Astrocyte (in vitro differentiated cells and primary cell): ENCODE measurements at regions not wholly inside any gene's neighbourhood (a gene's known extent, or its start where the extent isn't known, plus 50 kb on each side); places are given as distances from the start of the nearest gene placed in this dataset.
"Not testable (repeated sequence)": the region's sequence is repeated elsewhere in the genome, so short reads cannot be mapped to it uniquely, and the experiment has no call there.

Experiments
- CTCF ChIP-seq: IDR thresholded peaks from 2 replicates; pipeline ENCODE4 v1.5.1; 2011; ENCODE audit warnings: low read depth, mild to moderate bottlenecking, inconsistent platforms, low read length, moderate library complexity; ENCODE audit not compliant: insufficient read depth
- EZH2 ChIP-seq: IDR thresholded peaks from 2 replicates; pipeline ENCODE4 v1.6.1; 2012; ENCODE audit warnings: mild to moderate bottlenecking, low read length, inconsistent platforms; ENCODE audit not compliant: insufficient read depth

- TF ChIP-seq CTCF, EZH2: not testable (repeated sequence)
These were observed 307.7 kb downstream of the AMY1C start for GRCh38 chr1:104057219-104057898.
